HL-60 (cell line): ENCODE measurements at regions not wholly inside any gene's neighbourhood (a gene's known extent, or its start where the extent isn't known, plus 50 kb on each side); places are given as distances from the start of the nearest gene placed in this dataset.

Experiments used
- DNase-seq, 2 experiments: peaks; one replicate each; pipeline ENCODE4 v3.0.0-alpha.2; 2010 to 2020; ENCODE audit warnings: low read depth in 1 of 2, low spot score in 1 of 2
- H3K27ac ChIP-seq: fragments of 250-450 bp; sonication (Bioruptor Pico); replicated peaks from 2 replicates; pipeline ENCODE4 v1.5.1; 2020; ENCODE audit warnings: mild to moderate bottlenecking, moderate library complexity
- H3K27me3 ChIP-seq: fragments of 250-450 bp; sonication (Bioruptor Pico); 2 replicates; pipeline ENCODE4 v1.5.1; 2021; ENCODE audit warnings: mild to moderate bottlenecking, moderate library complexity; ENCODE audit not compliant: insufficient read depth, poor library complexity, severe bottlenecking
- H3K4me3 ChIP-seq: replicated peaks from 2 replicates; pipeline ENCODE4 v1.5.1; 2011; ENCODE audit warnings: mild to moderate bottlenecking, control low read depth, low read length; ENCODE audit not compliant: insufficient read depth
- CTCF ChIP-seq: IDR thresholded peaks from one replicate; pipeline ENCODE4 v1.5.1; 2011; ENCODE audit warnings: low read length, control low read depth, inconsistent platforms; ENCODE audit not compliant: insufficient read depth
- GABPA ChIP-seq: IDR thresholded peaks from 2 replicates; pipeline ENCODE4 v1.6.1; 2012; ENCODE audit warnings: low read depth
- POLR2AphosphoS5 ChIP-seq: IDR thresholded peaks from 2 replicates; pipeline ENCODE4 v1.6.1; 2012; ENCODE audit warnings: low read depth
- SPI1 ChIP-seq: IDR thresholded peaks from 2 replicates; pipeline ENCODE4 v1.6.1; 2012; ENCODE audit warnings: low read depth, mild to moderate bottlenecking, borderline replicate concordance
- TF ChIP-seq, protein P1 (sequence below): IDR thresholded peaks from 2 replicates; pipeline ENCODE4 v1.6.1; 2012; ENCODE audit warnings: low read depth; ENCODE audit not compliant: insufficient replicate concordance

DNA sequence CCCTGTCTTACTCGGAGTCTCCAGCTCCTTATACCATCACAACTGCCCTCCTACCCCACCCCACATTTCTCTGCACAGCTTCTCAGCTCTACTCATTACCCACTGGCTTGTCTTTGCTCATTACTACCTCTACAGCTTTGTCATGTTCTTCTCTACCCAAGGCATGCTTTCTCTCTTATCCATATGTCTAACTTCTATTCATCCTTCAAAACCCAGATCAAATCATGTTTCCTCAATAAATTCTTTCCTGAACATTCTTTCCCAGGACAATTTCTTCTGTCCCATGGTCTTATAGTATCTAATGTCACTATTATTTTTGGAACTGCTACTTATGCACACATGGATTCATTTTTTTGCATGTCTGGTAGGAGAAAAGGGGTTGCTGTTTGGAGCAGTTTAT lies 231.4 kb downstream of the PTEN start:
- TF ChIP-seq GABPA, result no peak
- TF ChIP-seq POLR2AphosphoS5, result no peak
- TF ChIP-seq, protein P1, sequence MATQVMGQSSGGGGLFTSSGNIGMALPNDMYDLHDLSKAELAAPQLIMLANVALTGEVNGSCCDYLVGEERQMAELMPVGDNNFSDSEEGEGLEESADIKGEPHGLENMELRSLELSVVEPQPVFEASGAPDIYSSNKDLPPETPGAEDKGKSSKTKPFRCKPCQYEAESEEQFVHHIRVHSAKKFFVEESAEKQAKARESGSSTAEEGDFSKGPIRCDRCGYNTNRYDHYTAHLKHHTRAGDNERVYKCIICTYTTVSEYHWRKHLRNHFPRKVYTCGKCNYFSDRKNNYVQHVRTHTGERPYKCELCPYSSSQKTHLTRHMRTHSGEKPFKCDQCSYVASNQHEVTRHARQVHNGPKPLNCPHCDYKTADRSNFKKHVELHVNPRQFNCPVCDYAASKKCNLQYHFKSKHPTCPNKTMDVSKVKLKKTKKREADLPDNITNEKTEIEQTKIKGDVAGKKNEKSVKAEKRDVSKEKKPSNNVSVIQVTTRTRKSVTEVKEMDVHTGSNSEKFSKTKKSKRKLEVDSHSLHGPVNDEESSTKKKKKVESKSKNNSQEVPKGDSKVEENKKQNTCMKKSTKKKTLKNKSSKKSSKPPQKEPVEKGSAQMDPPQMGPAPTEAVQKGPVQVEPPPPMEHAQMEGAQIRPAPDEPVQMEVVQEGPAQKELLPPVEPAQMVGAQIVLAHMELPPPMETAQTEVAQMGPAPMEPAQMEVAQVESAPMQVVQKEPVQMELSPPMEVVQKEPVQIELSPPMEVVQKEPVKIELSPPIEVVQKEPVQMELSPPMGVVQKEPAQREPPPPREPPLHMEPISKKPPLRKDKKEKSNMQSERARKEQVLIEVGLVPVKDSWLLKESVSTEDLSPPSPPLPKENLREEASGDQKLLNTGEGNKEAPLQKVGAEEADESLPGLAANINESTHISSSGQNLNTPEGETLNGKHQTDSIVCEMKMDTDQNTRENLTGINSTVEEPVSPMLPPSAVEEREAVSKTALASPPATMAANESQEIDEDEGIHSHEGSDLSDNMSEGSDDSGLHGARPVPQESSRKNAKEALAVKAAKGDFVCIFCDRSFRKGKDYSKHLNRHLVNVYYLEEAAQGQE, result no peak
- no peak for TF ChIP-seq CTCF
- no peak for TF ChIP-seq SPI1
- no peak overlapping the region for H3K4me3 ChIP-seq
- H3K27ac ChIP-seq, result no peak overlapping the region
- no peak for DNase-seq
- no peaks in the 10 kb centered on the region for H3K27me3 ChIP-seq

- Histone ChIP-seq H3K27ac (no peak overlapping the region), H3K4me3 (no peak overlapping the region), H3K27me3 (no peaks in the 10 kb centered on the region)
- no peak for TF ChIP-seq CTCF
- TF ChIP-seq, protein P1, result no peak
- TF ChIP-seq SPI1, result no peak
- no peak for TF ChIP-seq POLR2AphosphoS5
- TF ChIP-seq GABPA, result no peak
- no peak for DNase-seq
Measured at GRCh38 chr10:88095223-88095721, 231.8 kb downstream of the PTEN start.

DNA sequence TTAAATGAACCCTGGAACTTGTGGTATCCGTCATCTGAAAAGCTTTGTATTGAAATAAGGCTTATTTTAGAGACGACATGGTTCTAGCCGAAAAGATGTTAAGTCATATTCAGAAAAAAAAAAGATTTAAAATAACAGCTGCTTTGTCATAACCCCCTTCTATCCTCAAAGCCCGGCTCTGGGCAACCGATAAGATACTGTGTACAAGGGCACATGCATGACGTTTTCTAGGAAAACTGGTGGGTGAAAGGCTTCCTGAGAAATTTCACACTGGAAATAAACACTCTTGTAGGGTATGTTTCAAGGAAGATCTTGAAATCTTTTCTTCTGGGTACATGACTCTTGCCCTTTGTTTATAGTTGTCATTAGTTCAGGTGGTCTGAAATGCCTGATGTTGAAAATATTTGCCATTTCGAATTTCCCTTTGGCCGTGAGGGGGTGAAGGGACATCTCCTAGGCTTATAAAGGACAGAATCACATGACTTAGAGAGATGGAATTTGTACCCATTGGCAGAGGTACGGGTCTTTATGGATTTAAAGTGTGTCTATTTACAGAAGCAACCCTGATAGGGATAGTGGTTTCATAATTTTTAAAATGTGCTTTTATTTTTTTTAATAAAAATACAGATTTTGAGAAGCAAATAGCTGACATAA lies 232.5 kb downstream of the PTEN start:
- Histone ChIP-seq H3K27me3 (no peaks in the 10 kb centered on the region), H3K4me3 (no peak overlapping the region)

More for the DNA sequence above, 232.5 kb downstream of the PTEN start:
- DNase-seq, result no peak
- no peak overlapping the region for H3K27ac ChIP-seq
- no peak for TF ChIP-seq SPI1
- no peak for TF ChIP-seq GABPA
- TF ChIP-seq, protein P1, result no peak
